ENCODE measurements at regions not wholly inside any gene's neighbourhood (a gene's known extent, or its start where the extent isn't known, plus 50 kb on each side); places are given as distances from the start of the nearest gene placed in this dataset.

DNA sequence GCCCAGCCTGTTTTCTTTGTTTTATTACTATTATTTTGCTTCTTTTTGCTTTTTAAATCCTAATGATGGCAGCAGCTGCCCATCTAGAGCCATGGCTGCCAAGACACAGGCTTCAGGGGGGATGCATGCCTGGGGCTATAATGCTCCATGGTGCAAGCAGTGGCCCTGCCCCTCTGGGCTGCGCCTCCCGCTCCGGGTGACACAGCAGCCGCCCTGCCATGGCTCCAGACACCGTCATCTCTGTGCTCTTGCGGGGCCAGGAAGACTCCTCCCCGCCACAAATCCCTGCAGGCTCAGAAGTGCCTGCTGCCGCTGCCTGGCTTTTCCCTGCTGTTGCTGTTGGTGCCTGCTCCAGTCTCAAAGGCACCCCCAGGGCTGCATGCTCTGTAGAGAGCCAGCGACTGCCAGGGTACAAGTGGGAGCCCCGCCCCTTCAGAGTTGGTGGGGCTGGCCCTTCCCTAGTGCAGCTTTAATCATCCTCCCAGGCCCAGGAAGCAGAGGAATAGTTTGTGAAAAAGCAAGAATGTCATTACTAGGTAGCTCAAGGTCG, 581.5 kb downstream of the FGF9 start (continued):
- TF ChIP-seq, protein P1, sequence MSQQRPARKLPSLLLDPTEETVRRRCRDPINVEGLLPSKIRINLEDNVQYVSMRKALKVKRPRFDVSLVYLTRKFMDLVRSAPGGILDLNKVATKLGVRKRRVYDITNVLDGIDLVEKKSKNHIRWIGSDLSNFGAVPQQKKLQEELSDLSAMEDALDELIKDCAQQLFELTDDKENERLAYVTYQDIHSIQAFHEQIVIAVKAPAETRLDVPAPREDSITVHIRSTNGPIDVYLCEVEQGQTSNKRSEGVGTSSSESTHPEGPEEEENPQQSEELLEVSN (IDR thresholded peaks at IDR 0.05), result no peak
- TF ChIP-seq TAF1 (IDR thresholded peaks at IDR 0.05; ENCODE audit: low read depth, low read length) (no peak), SP1 (IDR thresholded peaks at IDR 0.05; ENCODE audit: low read depth, low read length) (no peak), SIRT6 (IDR thresholded peaks at IDR 0.05; ENCODE audit: low read length) (no peak), KDM1A (IDR thresholded peaks at IDR 0.05; ENCODE audit: borderline replicate concordance, low read length) (no peak), NRF1 (IDR thresholded peaks at IDR 0.05; ENCODE audit: low read depth, low read length) (no peak), RNF2 (IDR thresholded peaks at IDR 0.05; ENCODE audit: borderline replicate concordance, low read depth, low read length, missing control alignments, poor library complexity, severe bottlenecking) (no peak)
